ENCODE measurements at regions not wholly inside any gene's neighbourhood (a gene's known extent, or its start where the extent isn't known, plus 50 kb on each side); places are given as distances from the start of the nearest gene placed in this dataset.

DNA sequence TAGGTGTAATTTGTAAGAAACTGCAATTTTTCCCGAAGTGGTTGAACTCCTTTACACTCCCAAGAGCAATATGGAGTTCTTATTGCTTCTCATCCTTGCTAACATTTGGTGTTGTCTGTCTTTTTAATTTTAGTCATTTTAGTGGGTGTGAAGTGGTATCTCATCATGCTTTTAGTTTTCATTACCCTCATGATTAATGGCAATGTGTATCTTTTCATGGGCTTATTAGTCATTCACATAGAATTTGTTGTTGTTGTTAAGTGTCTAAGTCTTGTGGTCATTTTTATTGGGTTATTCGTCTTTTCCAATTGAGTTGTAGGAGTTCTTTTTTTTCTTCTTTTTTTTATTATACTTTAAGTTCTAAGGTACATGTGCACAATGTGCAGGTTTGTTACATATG, 238.3 kb upstream of the SESN3 start:
- Histone ChIP-seq H2AFZ (ENCODE audit: low read depth, low read length) (no peak overlapping the region), H3K27me3 (ENCODE audit: insufficient read depth, low read length, poor library complexity) (no peaks in the 10 kb centered on the region), H3K27ac (ENCODE audit: low read length) (no peak overlapping the region), H4K20me1 (ENCODE audit: insufficient read depth, low read length) (no peaks in the 10 kb centered on the region), H3K9ac (ENCODE audit: low read depth, low read length) (no peak overlapping the region), H3K36me3 (ENCODE audit: insufficient read depth, low read length) (no peaks in the 10 kb centered on the region), H3K4me1 (ENCODE audit: insufficient read depth, low read length) (no peaks in the 10 kb centered on the region), H3K4me3 (ENCODE audit: low read depth in 1 of 2, low read length in 2 of 2) (no peak overlapping the region), H3K4me2 (ENCODE audit: insufficient read depth, low read length) (no peak overlapping the region), H3K9me3 (ENCODE audit: insufficient read depth, low read length, severe bottlenecking) (no peaks in the 10 kb centered on the region), H3K79me2 (ENCODE audit: insufficient read depth, low read length) (no peaks in the 10 kb centered on the region)
- ATAC-seq (ENCODE audit: insufficient read depth, low read depth) (no peak), DNase-seq (no peak)
- TF ChIP-seq CTCF (IDR thresholded peaks at IDR 0.05; ENCODE audit: borderline replicate concordance, extremely low read depth, low read length, poor library complexity, severe bottlenecking) (no peak), EZH2 (IDR thresholded peaks at IDR 0.05; ENCODE audit: borderline replicate concordance, low read depth, low read length, severe bottlenecking) (no peak)

DNA sequence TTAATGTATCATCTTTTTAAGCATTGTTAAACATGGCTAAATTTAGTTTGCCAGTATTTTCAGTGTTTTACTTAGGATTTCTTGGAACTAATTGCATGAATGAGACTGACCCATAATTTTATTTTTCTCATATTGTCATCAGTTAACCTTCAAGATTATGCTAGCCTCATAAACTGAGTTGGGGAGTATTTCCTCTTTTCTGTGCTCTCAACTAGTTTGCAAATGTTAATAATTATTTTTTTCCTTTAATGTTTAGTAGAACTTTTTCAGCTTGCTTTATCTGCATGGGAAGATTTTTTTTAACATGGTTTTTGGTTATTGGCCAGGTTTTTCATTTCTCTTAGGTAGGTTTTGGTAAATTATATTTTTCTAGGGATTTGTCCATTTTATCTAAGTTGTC, 235.4 kb upstream of the SESN3 start:
- Histone ChIP-seq H3K9ac (ENCODE audit: low read depth, low read length) (no peak overlapping the region), H3K79me2 (ENCODE audit: insufficient read depth, low read length) (no peaks in the 10 kb centered on the region), H3K9me3 (ENCODE audit: insufficient read depth, low read length, severe bottlenecking) (no peaks in the 10 kb centered on the region), H4K20me1 (ENCODE audit: insufficient read depth, low read length) (no peaks in the 10 kb centered on the region), H3K4me3 (ENCODE audit: low read depth in 1 of 2, low read length in 2 of 2) (no peak overlapping the region), H3K4me1 (ENCODE audit: insufficient read depth, low read length) (no peaks in the 10 kb centered on the region), H3K27ac (ENCODE audit: low read length) (no peak overlapping the region), H3K27me3 (ENCODE audit: insufficient read depth, low read length, poor library complexity) (peaks cover 5% of the 10 kb centered on the region), H2AFZ (ENCODE audit: low read depth, low read length) (no peak overlapping the region), H3K36me3 (ENCODE audit: insufficient read depth, low read length) (no peaks in the 10 kb centered on the region), H3K4me2 (ENCODE audit: insufficient read depth, low read length) (no peak overlapping the region)
- ATAC-seq (ENCODE audit: insufficient read depth, low read depth) = no peak
- no peak for TF ChIP-seq EZH2 (IDR thresholded peaks at IDR 0.05; ENCODE audit: borderline replicate concordance, low read depth, low read length, severe bottlenecking)
- TF ChIP-seq CTCF (IDR thresholded peaks at IDR 0.05; ENCODE audit: borderline replicate concordance, extremely low read depth, low read length, poor library complexity, severe bottlenecking) = no peak
- no peak for DNase-seq

- ATAC-seq (ENCODE audit: insufficient read depth, low read depth) = no peak
- DNase-seq = no peak
- Histone ChIP-seq H3K79me2 (ENCODE audit: insufficient read depth, low read length) (no peaks in the 10 kb centered on the region), H3K9me3 (ENCODE audit: insufficient read depth, low read length, severe bottlenecking) (no peaks in the 10 kb centered on the region), H2AFZ (ENCODE audit: low read depth, low read length) (no peak overlapping the region), H3K27me3 (ENCODE audit: insufficient read depth, low read length, poor library complexity) (peaks cover 5% of the 10 kb centered on the region), H3K4me3 (ENCODE audit: low read depth in 1 of 2, low read length in 2 of 2) (no peak overlapping the region), H4K20me1 (ENCODE audit: insufficient read depth, low read length) (no peaks in the 10 kb centered on the region), H3K4me2 (ENCODE audit: insufficient read depth, low read length) (no peak overlapping the region), H3K36me3 (ENCODE audit: insufficient read depth, low read length) (no peaks in the 10 kb centered on the region), H3K9ac (ENCODE audit: low read depth, low read length) (no peak overlapping the region), H3K4me1 (ENCODE audit: insufficient read depth, low read length) (no peaks in the 10 kb centered on the region), H3K27ac (ENCODE audit: low read length) (no peak overlapping the region)
- no peak for TF ChIP-seq CTCF (IDR thresholded peaks at IDR 0.05; ENCODE audit: borderline replicate concordance, extremely low read depth, low read length, poor library complexity, severe bottlenecking)
- no peak for TF ChIP-seq EZH2 (IDR thresholded peaks at IDR 0.05; ENCODE audit: borderline replicate concordance, low read depth, low read length, severe bottlenecking)
Measured at GRCh38 chr11:95465887-95466286, 234.9 kb upstream of the SESN3 start.

GRCh38 chr11:95461858-95462257, 230.9 kb upstream of the SESN3 start:
- H2AFZ ChIP-seq (ENCODE audit: low read depth, low read length) = no peak overlapping the region
- no peak overlapping the region for H3K9ac ChIP-seq (ENCODE audit: low read depth, low read length)
- no peaks in the 10 kb centered on the region for H3K9me3 ChIP-seq (ENCODE audit: insufficient read depth, low read length, severe bottlenecking)
- TF ChIP-seq CTCF (IDR thresholded peaks at IDR 0.05; ENCODE audit: borderline replicate concordance, extremely low read depth, low read length, poor library complexity, severe bottlenecking) = no peak
- TF ChIP-seq EZH2 (IDR thresholded peaks at IDR 0.05; ENCODE audit: borderline replicate concordance, low read depth, low read length, severe bottlenecking) = no peak
- no peaks in the 10 kb centered on the region for H3K79me2 ChIP-seq (ENCODE audit: insufficient read depth, low read length)
- H3K4me1 ChIP-seq (ENCODE audit: insufficient read depth, low read length) = no peaks in the 10 kb centered on the region
- ATAC-seq (ENCODE audit: insufficient read depth, low read depth) (no peak), DNase-seq (no peak)
- H3K4me2 ChIP-seq (ENCODE audit: insufficient read depth, low read length) = no peak overlapping the region
- H3K4me3 ChIP-seq (ENCODE audit: low read depth in 1 of 2, low read length in 2 of 2) = no peak overlapping the region
- peaks cover 5% of the 10 kb centered on the region for H3K27me3 ChIP-seq (ENCODE audit: insufficient read depth, low read length, poor library complexity)
- H3K36me3 ChIP-seq (ENCODE audit: insufficient read depth, low read length) = no peaks in the 10 kb centered on the region
- no peak overlapping the region for H3K27ac ChIP-seq (ENCODE audit: low read length)
- H4K20me1 ChIP-seq (ENCODE audit: insufficient read depth, low read length) = no peaks in the 10 kb centered on the region

Data from DND-41 (cell line).